ENCODE measurements at regions not wholly inside any gene's neighbourhood (a gene's known extent, or its start where the extent isn't known, plus 50 kb on each side); places are given as distances from the start of the nearest gene placed in this dataset.
"Not testable (repeated sequence)": the region's sequence is repeated elsewhere in the genome, so short reads cannot be mapped to it uniquely, and the experiment has no call there.

DNA sequence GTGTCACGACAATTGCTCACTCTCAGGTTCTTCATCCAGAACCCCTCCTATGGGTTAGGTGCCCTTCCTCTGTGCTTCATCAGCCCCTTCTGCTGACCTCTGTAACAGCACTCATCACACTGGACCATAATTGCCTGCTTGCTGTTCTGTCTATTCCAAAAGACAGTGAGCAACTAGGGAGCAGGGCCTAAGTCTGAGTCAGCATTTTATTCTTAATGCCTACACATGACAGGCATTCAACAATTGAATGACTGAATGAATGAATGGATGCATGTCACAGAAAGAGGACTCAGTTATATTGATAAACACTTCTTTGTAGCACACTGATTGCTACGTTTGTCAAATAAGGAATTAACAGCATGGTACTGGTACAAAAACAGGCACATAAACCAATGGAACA, 317.0 kb downstream of the ZIC3 start (continued):
- TF ChIP-seq, protein P1, sequence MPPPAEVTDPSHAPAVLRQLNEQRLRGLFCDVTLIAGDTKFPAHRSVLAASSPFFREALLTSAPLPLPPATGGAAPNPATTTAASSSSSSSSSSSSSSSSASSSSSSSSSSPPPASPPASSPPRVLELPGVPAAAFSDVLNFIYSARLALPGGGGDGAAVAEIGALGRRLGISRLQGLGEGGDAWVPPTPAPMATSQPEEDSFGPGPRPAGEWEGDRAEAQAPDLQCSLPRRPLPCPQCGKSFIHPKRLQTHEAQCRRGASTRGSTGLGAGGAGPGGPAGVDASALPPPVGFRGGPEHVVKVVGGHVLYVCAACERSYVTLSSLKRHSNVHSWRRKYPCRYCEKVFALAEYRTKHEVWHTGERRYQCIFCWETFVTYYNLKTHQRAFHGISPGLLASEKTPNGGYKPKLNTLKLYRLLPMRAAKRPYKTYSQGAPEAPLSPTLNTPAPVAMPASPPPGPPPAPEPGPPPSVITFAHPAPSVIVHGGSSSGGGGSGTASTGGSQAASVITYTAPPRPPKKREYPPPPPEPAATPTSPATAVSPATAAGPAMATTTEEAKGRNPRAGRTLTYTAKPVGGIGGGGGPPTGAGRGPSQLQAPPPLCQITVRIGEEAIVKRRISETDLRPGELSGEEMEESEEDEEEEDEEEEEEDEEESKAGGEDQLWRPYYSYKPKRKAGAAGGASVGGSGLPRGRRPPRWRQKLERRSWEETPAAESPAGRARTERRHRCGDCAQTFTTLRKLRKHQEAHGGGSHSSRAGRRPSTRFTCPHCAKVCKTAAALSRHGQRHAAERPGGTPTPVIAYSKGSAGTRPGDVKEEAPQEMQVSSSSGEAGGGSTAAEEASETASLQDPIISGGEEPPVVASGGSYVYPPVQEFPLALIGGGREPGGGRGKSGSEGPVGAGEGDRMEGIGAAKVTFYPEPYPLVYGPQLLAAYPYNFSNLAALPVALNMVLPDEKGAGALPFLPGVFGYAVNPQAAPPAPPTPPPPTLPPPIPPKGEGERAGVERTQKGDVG (CRISPR knock-in tag; IDR thresholded peaks at IDR 0.05), result no peak
- TF ChIP-seq SMAD1 (IDR thresholded peaks at IDR 0.05; ENCODE audit: low read depth, partially characterized antibody), result no peak
- TF ChIP-seq FOS (IDR thresholded peaks at IDR 0.05; ENCODE audit: borderline replicate concordance, extremely low read depth, insufficient read length), result no peak
- TF ChIP-seq HDAC6 (IDR thresholded peaks at IDR 0.05; ENCODE audit: unreplicated experiment), result no peak
- no peak for TF ChIP-seq RAD21 (IDR thresholded peaks at IDR 0.05; ENCODE audit: insufficient read depth, low read depth, low read length)
- TF ChIP-seq FOXK2 (IDR thresholded peaks at IDR 0.05), result no peak
- no peak for TF ChIP-seq SUPT20H (IDR thresholded peaks at IDR 0.05; ENCODE audit: borderline replicate concordance, control insufficient read depth, low read depth, low read length)
- TF ChIP-seq ZNF207 (IDR thresholded peaks at IDR 0.05; ENCODE audit: borderline replicate concordance), result no peak
- TF ChIP-seq, protein P2, sequence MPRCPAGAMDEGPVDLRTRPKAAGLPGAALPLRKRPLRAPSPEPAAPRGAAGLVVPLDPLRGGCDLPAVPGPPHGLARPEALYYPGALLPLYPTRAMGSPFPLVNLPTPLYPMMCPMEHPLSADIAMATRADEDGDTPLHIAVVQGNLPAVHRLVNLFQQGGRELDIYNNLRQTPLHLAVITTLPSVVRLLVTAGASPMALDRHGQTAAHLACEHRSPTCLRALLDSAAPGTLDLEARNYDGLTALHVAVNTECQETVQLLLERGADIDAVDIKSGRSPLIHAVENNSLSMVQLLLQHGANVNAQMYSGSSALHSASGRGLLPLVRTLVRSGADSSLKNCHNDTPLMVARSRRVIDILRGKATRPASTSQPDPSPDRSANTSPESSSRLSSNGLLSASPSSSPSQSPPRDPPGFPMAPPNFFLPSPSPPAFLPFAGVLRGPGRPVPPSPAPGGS (IDR thresholded peaks at IDR 0.05; ENCODE audit: borderline replicate concordance, insufficient read depth, low read depth, low read length, poor library complexity, severe bottlenecking), result no peak
- TF ChIP-seq, protein P3, sequence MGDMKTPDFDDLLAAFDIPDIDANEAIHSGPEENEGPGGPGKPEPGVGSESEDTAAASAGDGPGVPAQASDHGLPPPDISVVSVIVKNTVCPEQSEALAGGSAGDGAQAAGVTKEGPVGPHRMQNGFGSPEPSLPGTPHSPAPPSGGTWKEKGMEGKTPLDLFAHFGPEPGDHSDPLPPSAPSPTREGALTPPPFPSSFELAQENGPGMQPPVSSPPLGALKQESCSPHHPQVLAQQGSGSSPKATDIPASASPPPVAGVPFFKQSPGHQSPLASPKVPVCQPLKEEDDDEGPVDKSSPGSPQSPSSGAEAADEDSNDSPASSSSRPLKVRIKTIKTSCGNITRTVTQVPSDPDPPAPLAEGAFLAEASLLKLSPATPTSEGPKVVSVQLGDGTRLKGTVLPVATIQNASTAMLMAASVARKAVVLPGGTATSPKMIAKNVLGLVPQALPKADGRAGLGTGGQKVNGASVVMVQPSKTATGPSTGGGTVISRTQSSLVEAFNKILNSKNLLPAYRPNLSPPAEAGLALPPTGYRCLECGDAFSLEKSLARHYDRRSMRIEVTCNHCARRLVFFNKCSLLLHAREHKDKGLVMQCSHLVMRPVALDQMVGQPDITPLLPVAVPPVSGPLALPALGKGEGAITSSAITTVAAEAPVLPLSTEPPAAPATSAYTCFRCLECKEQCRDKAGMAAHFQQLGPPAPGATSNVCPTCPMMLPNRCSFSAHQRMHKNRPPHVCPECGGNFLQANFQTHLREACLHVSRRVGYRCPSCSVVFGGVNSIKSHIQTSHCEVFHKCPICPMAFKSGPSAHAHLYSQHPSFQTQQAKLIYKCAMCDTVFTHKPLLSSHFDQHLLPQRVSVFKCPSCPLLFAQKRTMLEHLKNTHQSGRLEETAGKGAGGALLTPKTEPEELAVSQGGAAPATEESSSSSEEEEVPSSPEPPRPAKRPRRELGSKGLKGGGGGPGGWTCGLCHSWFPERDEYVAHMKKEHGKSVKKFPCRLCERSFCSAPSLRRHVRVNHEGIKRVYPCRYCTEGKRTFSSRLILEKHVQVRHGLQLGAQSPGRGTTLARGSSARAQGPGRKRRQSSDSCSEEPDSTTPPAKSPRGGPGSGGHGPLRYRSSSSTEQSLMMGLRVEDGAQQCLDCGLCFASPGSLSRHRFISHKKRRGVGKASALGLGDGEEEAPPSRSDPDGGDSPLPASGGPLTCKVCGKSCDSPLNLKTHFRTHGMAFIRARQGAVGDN (IDR thresholded peaks at IDR 0.05), result no peak

- H3K36me3 ChIP-seq (ENCODE audit: control insufficient read depth in 2 of 2, insufficient read depth in 2 of 2, low read length in 1 of 2); intact Hi-C loops (cut with micrococcal nuclease; ENCODE audit: unreplicated experiment); SMC1A ChIA-PET (ENCODE audit: uncharacterized antibody, unreplicated experiment); H3K9me3 ChIP-seq (replicated peaks; ENCODE audit: control insufficient read depth, insufficient read depth, low read length); H2AFZ ChIP-seq (ENCODE audit: control insufficient read depth, low read depth, low read length); FAIRE-seq; H3K4me1 ChIP-seq (ENCODE audit: control insufficient read depth, insufficient read depth, low read length); H3K4me3 ChIP-seq; H4K20me1 ChIP-seq (ENCODE audit: control insufficient read depth, insufficient read depth); POLR2A ChIA-PET; CTCF ChIA-PET; H3K27ac ChIP-seq (ENCODE audit: control insufficient read depth, insufficient read depth); DNase-seq (ENCODE audit: low read depth, low spot score); H3K79me2 ChIP-seq (ENCODE audit: control insufficient read depth, insufficient read depth, low read length); in situ Hi-C loops (cut with MboI); RAD21 ChIA-PET (ENCODE audit: unreplicated experiment); ATAC-seq; H3K27me3 ChIP-seq (replicated peaks in 1 of 2; ENCODE audit: control insufficient read depth in 2 of 2, insufficient read depth in 2 of 2, low read length in 1 of 2); H3K9ac ChIP-seq (ENCODE audit: control insufficient read depth, insufficient read depth, low read length); H3K4me2 ChIP-seq (ENCODE audit: control insufficient read depth, insufficient read depth); BruUV-seq (replicated peaks): not testable (repeated sequence)
- 24% methylated on average over 1 of the region's 1 CpG for WGBS (ENCODE audit: insufficient coverage, insufficient replicate concordance, low lambda C conversion rate, missing lambda C conversion rate)
Measured at GRCh38 chrX:137884813-137885212, 318.9 kb downstream of the ZIC3 start.

Measured in GM12878 (cell line).